Stomach (tissue), 8 donors: ENCODE measurements at regions not wholly inside any gene's neighbourhood (a gene's known extent, or its start where the extent isn't known, plus 50 kb on each side); places are given as distances from the start of the nearest gene placed in this dataset.

ENCODE experiments used
- DNase-seq, 2 donors: peaks; one replicate each; pipeline versions ENCODE4 v3.0.0 to v3.0.0-alpha.2; 2013 to 2019
- H3K27ac ChIP-seq, 5 donors: fragments of 200-600 bp in 4 of 5; sonication (generic) in 4 of 5; one replicate each; pipeline ENCODE4 v1.5.1; 2013 to 2019; ENCODE audit warnings: mild to moderate bottlenecking in 1 of 5, moderate library complexity in 1 of 5
- H3K27me3 ChIP-seq, 3 donors: fragments of 200-600 bp; sonication (generic); one replicate each; pipeline ENCODE4 v1.5.1; 2017 to 2019; ENCODE audit warnings: mixed run types in 1 of 3
- H3K36me3 ChIP-seq, 4 donors: fragments of 200-600 bp; sonication (generic); 1 replicate in 3 of 4; 2 replicates in 1 of 4; pipeline ENCODE4 v1.5.1; 2016 to 2019
- H3K4me1 ChIP-seq, 4 donors: fragments of 200-600 bp; sonication (generic); one replicate each; pipeline ENCODE4 v1.5.1; 2016 to 2019
- H3K4me3 ChIP-seq, 4 donors: fragments of 200-600 bp; sonication (generic) in 3 of 4; one replicate each; pipeline ENCODE4 v1.5.1; 2016 to 2019; ENCODE audit warnings: mild to moderate bottlenecking in 1 of 4
- H3K9me3 ChIP-seq, 4 donors: fragments of 200-600 bp; sonication (generic); one replicate each; pipeline ENCODE4 v1.5.1; 2016 to 2019
- CTCF ChIP-seq, 7 experiments: fragments of 450-650 bp in 4 of 7; fragments of 200-600 bp in 3 of 7; sonication (generic) in 3 of 7; IDR thresholded peaks; one replicate each; pipeline ENCODE4 v1.5.1; 2016 to 2019; ENCODE audit warnings: antibody characterized with exemption in 7 of 7, control low read depth in 2 of 7, mild to moderate bottlenecking in 1 of 7
- EP300 ChIP-seq: sonication (generic); formaldehyde crosslinking; IDR thresholded peaks from one replicate; pipeline ENCODE4 v1.6.1; 2017; ENCODE audit warnings: antibody characterized with exemption
- POLR2A ChIP-seq, 4 donors: fragments of 450-650 bp; IDR thresholded peaks; one replicate each; pipeline ENCODE4 v1.6.1; 2016; ENCODE audit warnings: antibody characterized with exemption in 4 of 4, control low read depth in 2 of 4, mild to moderate bottlenecking in 1 of 4, moderate library complexity in 1 of 4
- POLR2AphosphoS5 ChIP-seq, 3 donors: sonication (generic); formaldehyde crosslinking; IDR thresholded peaks; one replicate each; pipeline ENCODE4 v1.6.1; 2016; ENCODE audit warnings: antibody characterized with exemption in 3 of 3
- WGBS, 5 donors: extraction: QIAGEN DNeasy Blood & Tissue Kit in 3 of 5; methylation state at CpG; one replicate each; pipeline versions ENCODE4 v1.1.5 to v1.1.7; 2013 to 2018; 5-methylcytosine and 5-hydroxymethylcytosine counted together
- intact Hi-C: fragments of 100-400 bp; cut with DNase I; formaldehyde crosslinking; loops from one replicate; pipeline ENCODE4 v1.15.1; 2023; ENCODE audit warnings: low total_unique reads
- donor health status: healthy with polysubstance abuse.
- donor health status: Bipolar disorder and iron deficiency.
- donor health status: healthy.

- H3K36me3 ChIP-seq, result no peaks in the 10 kb centered on the region
- no peak for TF ChIP-seq POLR2A (IDR thresholded peaks at IDR 0.05)
- TF ChIP-seq POLR2AphosphoS5 (IDR thresholded peaks at IDR 0.05), result no peak
- no peak for DNase-seq
- intact Hi-C loops, result no loop called here
- H3K4me3 ChIP-seq, result no peak overlapping the region
- 15 to 38% (median 23%) methylated on average over 3 of the region's 3 CpGs for WGBS, 5 donors
- H3K27me3 ChIP-seq, result no peaks in the 10 kb centered on the region
- peaks cover 25 to 55% (median 43%) of the 10 kb centered on the region in 4 donors for H3K4me1 ChIP-seq
- peak overlapping the region in 2 of 5 donors; percentile 26 to 75 for H3K27ac ChIP-seq
- H3K9me3 ChIP-seq, result no peaks in the 10 kb centered on the region
These were observed 122.7 kb upstream of the MDM1 start for GRCh38 chr12:68454892-68455291.

GRCh38 chr12:68455691-68456345 is 123.7 kb upstream of the MDM1 start:
- Histone ChIP-seq H3K36me3 (no peaks in the 10 kb centered on the region), H3K27ac (peak overlapping the region in 2 of 5 donors; percentile 26 to 75), H3K9me3 (no peaks in the 10 kb centered on the region), H3K4me3 (no peak overlapping the region), H3K4me1 (peaks cover 22 to 51% (median 39%) of the 10 kb centered on the region in 4 donors), H3K27me3 (no peaks in the 10 kb centered on the region)
- 42 to 55% (median 51%) methylated on average over 2 of the region's 2 CpGs for WGBS, 5 donors
- TF ChIP-seq EP300, result no peak
- no peak for TF ChIP-seq CTCF (IDR thresholded peaks at IDR 0.05)
- TF ChIP-seq POLR2A (IDR thresholded peaks at IDR 0.05), result no peak
- no peak for TF ChIP-seq POLR2AphosphoS5 (IDR thresholded peaks at IDR 0.05)
- no peak for DNase-seq
- intact Hi-C loops, result no loop called here

- Histone ChIP-seq H3K9me3 (no peaks in the 10 kb centered on the region), H3K4me1 (peaks cover 8 to 25% (median 17%) of the 10 kb centered on the region in 4 donors), H3K27me3 (no peaks in the 10 kb centered on the region), H3K4me3 (no peak overlapping the region), H3K36me3 (no peaks in the 10 kb centered on the region), H3K27ac (no peak overlapping the region)
- no peak for TF ChIP-seq POLR2A (IDR thresholded peaks at IDR 0.05)
- TF ChIP-seq CTCF (IDR thresholded peaks at IDR 0.05), result no peak
- no peak for TF ChIP-seq POLR2AphosphoS5 (IDR thresholded peaks at IDR 0.05)
- DNase-seq, result no peak
- 89 to 95% (median 93%) methylated on average over 2 of the region's 2 CpGs for WGBS, 5 donors
- intact Hi-C loops, result no loop called here
These were observed 126.7 kb upstream of the MDM1 start for GRCh38 chr12:68458866-68459265.

GRCh38 chr12:68460236-68460635 is 128.1 kb upstream of the MDM1 start:
- Histone ChIP-seq H3K27ac (no peak overlapping the region), H3K9me3 (no peaks in the 10 kb centered on the region), H3K4me1 (peaks cover 8 to 12% (median 8%) of the 10 kb centered on the region in 4 donors), H3K36me3 (no peaks in the 10 kb centered on the region), H3K27me3 (no peaks in the 10 kb centered on the region), H3K4me3 (no peak overlapping the region)
- TF ChIP-seq CTCF (IDR thresholded peaks at IDR 0.05), result no peak
- TF ChIP-seq POLR2AphosphoS5 (IDR thresholded peaks at IDR 0.05), result no peak
- no peak for TF ChIP-seq POLR2A (IDR thresholded peaks at IDR 0.05)
- TF ChIP-seq EP300, result no peak
- intact Hi-C loops, result no loop called here
- 93 to 100% (median 96%) methylated on average over 1 of the region's 1 CpG for WGBS, 5 donors
- no peak for DNase-seq

- H3K27ac ChIP-seq, result no peak overlapping the region
- WGBS, 5 donors, result 89 to 98% (median 96%) methylated on average over 3 of the region's 3 CpGs
- no peak for DNase-seq
- no peak overlapping the region for H3K4me3 ChIP-seq
- H3K27me3 ChIP-seq, result no peaks in the 10 kb centered on the region
- H3K9me3 ChIP-seq, result no peaks in the 10 kb centered on the region
- H3K36me3 ChIP-seq, result no peaks in the 10 kb centered on the region
- H3K4me1 ChIP-seq, result no peaks in the 10 kb centered on the region
- TF ChIP-seq POLR2AphosphoS5 (IDR thresholded peaks at IDR 0.05), result no peak
- TF ChIP-seq POLR2A (IDR thresholded peaks at IDR 0.05), result no peak
- intact Hi-C loops, result no loop called here
These were observed 129.5 kb upstream of the MDM1 start for GRCh38 chr12:68461645-68462044.
